Endothelial cell of umbilical vein (primary cell): ENCODE measurements at regions not wholly inside any gene's neighbourhood (a gene's known extent, or its start where the extent isn't known, plus 50 kb on each side); places are given as distances from the start of the nearest gene placed in this dataset.

ENCODE experiments used
- BruUV-seq: library from RNA; stranded (reverse); fragments of 400-500 nt; replicated peaks from 2 replicates; lab custom pipeline; 2021; lab: Mats Ljungman, UMichigan
- CTCF ChIA-PET: fragments of 300-600, 350-600 bp; sonication (Branson Sonifier 250); formaldehyde crosslinking; loops from one replicate; lab custom pipeline; 2021; ENCODE audit warnings: antibody characterized with exemption, inconsistent platforms; lab: Charles Lee
- POLR2A ChIA-PET: fragments of 300-600, 350-600 bp; sonication (Branson Sonifier 250); formaldehyde crosslinking; loops from one replicate; lab custom pipeline; 2021; ENCODE audit warnings: antibody characterized with exemption, inconsistent platforms; lab: Charles Lee
- DNase-seq: peaks from one replicate; pipeline ENCODE4 v3.0.0-alpha.2; 2011; ENCODE audit warnings: low read depth, low spot score
- FAIRE-seq: peaks from 2 replicates; lab custom pipeline; 2011; peaks lifted over from hg19 to GRCh38; lab: Jason Lieb, UNC
- H2AFZ ChIP-seq: 2 replicates; pipeline ENCODE4 v1.6.0; 2012; ENCODE audit warnings: low read depth, low read length, control low read depth, inconsistent platforms
- H3K27ac ChIP-seq: 2 replicates; pipeline ENCODE4 v1.5.1; 2011; ENCODE audit warnings: low read depth, mild to moderate bottlenecking, control low read depth, low read length, moderate library complexity; ENCODE audit not compliant: insufficient read depth
- H3K27me3 ChIP-seq, 2 experiments: 2 replicates each; pipeline versions ENCODE4 v1.6.0 to v1.6.1; 2011; ENCODE audit warnings: low read length in 2 of 2, mixed read lengths in 1 of 2; ENCODE audit not compliant: control insufficient read depth in 2 of 2, insufficient read depth in 2 of 2
- H3K36me3 ChIP-seq, 2 experiments: 2 replicates in 1 of 2; 3 replicates in 1 of 2; pipeline ENCODE4 v1.5.1; 2011; ENCODE audit warnings: low read length in 2 of 2, mild to moderate bottlenecking in 1 of 2, moderate library complexity in 1 of 2; ENCODE audit not compliant: control insufficient read depth in 2 of 2, insufficient read depth in 2 of 2; ENCODE audit errors: extremely low read depth in 1 of 2
- H3K4me1 ChIP-seq: 3 replicates; pipeline ENCODE4 v1.5.1; 2011; ENCODE audit warnings: mild to moderate bottlenecking, low read length; ENCODE audit not compliant: control insufficient read depth, insufficient read depth; ENCODE audit errors: extremely low read depth
- H3K4me2 ChIP-seq: 2 replicates; pipeline ENCODE4 v1.6.1; 2011; ENCODE audit warnings: low read length, control low read depth, mixed read lengths; ENCODE audit not compliant: insufficient read depth
- H3K4me3 ChIP-seq, 3 experiments: fragments of 200-600 bp in 1 of 3; sonication (generic), shearing (Covaris generic) in 1 of 3; replicated peaks in 1 of 3; 2 replicates each; pipeline ENCODE4 v1.5.1; 2011 to 2016; ENCODE audit warnings: control low read depth in 3 of 3, low read length in 3 of 3, mild to moderate bottlenecking in 2 of 3, inconsistent platforms in 1 of 3, low read depth in 1 of 3, moderate library complexity in 1 of 3; ENCODE audit not compliant: insufficient read depth in 1 of 3
- H3K79me2 ChIP-seq: 2 replicates; pipeline ENCODE4 v1.6.0; 2012; ENCODE audit warnings: low read length, inconsistent platforms; ENCODE audit not compliant: control insufficient read depth, insufficient read depth
- H3K9ac ChIP-seq: replicated peaks from 2 replicates; pipeline ENCODE3; 2011; ENCODE audit warnings: low read length, control low read depth; ENCODE audit not compliant: insufficient read depth; ENCODE audit errors: extremely low read depth
- H3K9me1 ChIP-seq: replicated peaks from 3 replicates; pipeline ENCODE4 v1.6.0; 2011; ENCODE audit warnings: mild to moderate bottlenecking, low read length; ENCODE audit not compliant: control insufficient read depth, insufficient read depth; ENCODE audit errors: extremely low read depth
- H3K9me3 ChIP-seq: replicated peaks from 2 replicates; pipeline ENCODE4 v1.5.1; 2012; ENCODE audit warnings: low read length, inconsistent platforms; ENCODE audit not compliant: control insufficient read depth, insufficient read depth
- H4K20me1 ChIP-seq: replicated peaks from 2 replicates; pipeline ENCODE3; 2011; ENCODE audit warnings: mild to moderate bottlenecking, low read length; ENCODE audit not compliant: control insufficient read depth, insufficient read depth; ENCODE audit errors: extremely low read depth
- CTCF ChIP-seq, 2 donors: IDR thresholded peaks; 1 replicate in 1 of 2; 2 replicates in 1 of 2; pipeline ENCODE4 v1.5.1; 2011; ENCODE audit warnings: low read length in 2 of 2, mild to moderate bottlenecking in 2 of 2, moderate library complexity in 2 of 2, control low read depth in 1 of 2, inconsistent platforms in 1 of 2, low read depth in 1 of 2; ENCODE audit not compliant: insufficient read depth in 1 of 2; ENCODE audit errors: extremely low read depth in 1 of 2
- EZH2 ChIP-seq: IDR thresholded peaks from 2 replicates; pipeline ENCODE4 v1.6.1; 2012; ENCODE audit warnings: borderline replicate concordance, low read depth, mild to moderate bottlenecking, moderate library complexity, low read length, inconsistent platforms; ENCODE audit not compliant: severe bottlenecking
- FOS ChIP-seq: IDR thresholded peaks from 2 replicates; pipeline ENCODE4 v1.6.1; 2011; ENCODE audit warnings: mild to moderate bottlenecking, low read length, moderate library complexity, borderline replicate concordance; ENCODE audit not compliant: insufficient read depth
- GATA2 ChIP-seq: IDR thresholded peaks from 2 replicates; pipeline ENCODE4 v1.7.0; 2011; ENCODE audit warnings: low read depth, mild to moderate bottlenecking, moderate library complexity, mixed read lengths, low read length; ENCODE audit not compliant: insufficient read length, insufficient read depth
- JUN ChIP-seq: IDR thresholded peaks from 2 replicates; pipeline ENCODE4 v1.6.1; 2011; ENCODE audit warnings: borderline replicate concordance, low read depth; ENCODE audit not compliant: insufficient read length, insufficient read depth
- MAX ChIP-seq: IDR thresholded peaks from 2 replicates; pipeline ENCODE4 v1.6.1; 2011; ENCODE audit not compliant: insufficient read depth, insufficient read length
- MYC ChIP-seq: IDR thresholded peaks from one replicate; pipeline ENCODE4 v1.6.1; 2011; ENCODE audit warnings: mild to moderate bottlenecking, low read depth, low read length
- POLR2A ChIP-seq: IDR thresholded peaks from 2 replicates; pipeline ENCODE4 v1.6.1; 2012; ENCODE audit warnings: low read depth, mild to moderate bottlenecking, control low read depth, low read length
- POLR2AphosphoS5 ChIP-seq: IDR thresholded peaks from 2 replicates; pipeline ENCODE4 v1.6.1; 2012; ENCODE audit warnings: low read depth, mild to moderate bottlenecking, control low read depth, low read length, moderate library complexity; ENCODE audit not compliant: insufficient read depth
- dilution Hi-C: fragments of 300-500 bp; cut with MboI; formaldehyde crosslinking; loops from one replicate; pipeline ENCODE4 v1.15.0; 2019; ENCODE audit warnings: low sequenced_read_pairs; ENCODE audit not compliant: extremely low pct_ligation_motif_present
- intact Hi-C: fragments of 100-400 bp; cut with micrococcal nuclease; formaldehyde crosslinking; loops from one replicate; pipeline ENCODE4 v1.10.0; 2022

GRCh38 chrX:114015966-114016365 is 567.9 kb upstream of the HTR2C start:
- Histone ChIP-seq H3K27me3 (no peaks in the 10 kb centered on the region), H3K36me3 (no peaks in the 10 kb centered on the region), H3K4me1 (no peaks in the 10 kb centered on the region), H3K79me2 (no peaks in the 10 kb centered on the region), H3K4me2 (no peak overlapping the region), H3K4me3 (no peak overlapping the region), H3K9ac (no peak overlapping the region), H2AFZ (no peak overlapping the region), H3K9me3 (no peaks in the 10 kb centered on the region), H3K27ac (no peak overlapping the region), H3K9me1 (no peaks in the 10 kb centered on the region), H4K20me1 (no peaks in the 10 kb centered on the region)
- DNase-seq (no peak), FAIRE-seq (no peak)
- CTCF ChIA-PET = no interaction called here
- intact Hi-C loops (no loop called here), dilution Hi-C loops (no loop called here)
- TF ChIP-seq MYC = no peak
- no peak for TF ChIP-seq FOS
- no peak for TF ChIP-seq POLR2A
- no peak for TF ChIP-seq CTCF (IDR thresholded peaks at IDR 0.05; ENCODE audit: extremely low read depth in 1 of 2, insufficient read depth in 1 of 2, low read depth in 1 of 2, low read length in 2 of 2)
- no peak for TF ChIP-seq MAX
- TF ChIP-seq GATA2 = no peak
- no peak for TF ChIP-seq EZH2
- TF ChIP-seq JUN = no peak
- no peak for TF ChIP-seq POLR2AphosphoS5
- POLR2A ChIA-PET = no interaction called here
- BruUV-seq = no TSS peak
